ENCODE measurements at regions not wholly inside any gene's neighbourhood (a gene's known extent, or its start where the extent isn't known, plus 50 kb on each side); places are given as distances from the start of the nearest gene placed in this dataset.

GRCh38 chr5:175060257-175060656 is 335.9 kb downstream of the MSX2 start:
- H3K27me3 ChIP-seq, result peaks cover 0 to 6% of the 10 kb centered on the region in 2 donors
- no peaks in the 10 kb centered on the region for H3K9me3 ChIP-seq
- peak overlapping the region in 2 of 3 donors; percentile 13 to 40 for H3K4me3 ChIP-seq
- no peak for DNase-seq (ENCODE audit: low spot score in 2 of 2)
- no peak for TF ChIP-seq POLR2A (IDR thresholded peaks at IDR 0.05)
- TF ChIP-seq, protein P1, sequence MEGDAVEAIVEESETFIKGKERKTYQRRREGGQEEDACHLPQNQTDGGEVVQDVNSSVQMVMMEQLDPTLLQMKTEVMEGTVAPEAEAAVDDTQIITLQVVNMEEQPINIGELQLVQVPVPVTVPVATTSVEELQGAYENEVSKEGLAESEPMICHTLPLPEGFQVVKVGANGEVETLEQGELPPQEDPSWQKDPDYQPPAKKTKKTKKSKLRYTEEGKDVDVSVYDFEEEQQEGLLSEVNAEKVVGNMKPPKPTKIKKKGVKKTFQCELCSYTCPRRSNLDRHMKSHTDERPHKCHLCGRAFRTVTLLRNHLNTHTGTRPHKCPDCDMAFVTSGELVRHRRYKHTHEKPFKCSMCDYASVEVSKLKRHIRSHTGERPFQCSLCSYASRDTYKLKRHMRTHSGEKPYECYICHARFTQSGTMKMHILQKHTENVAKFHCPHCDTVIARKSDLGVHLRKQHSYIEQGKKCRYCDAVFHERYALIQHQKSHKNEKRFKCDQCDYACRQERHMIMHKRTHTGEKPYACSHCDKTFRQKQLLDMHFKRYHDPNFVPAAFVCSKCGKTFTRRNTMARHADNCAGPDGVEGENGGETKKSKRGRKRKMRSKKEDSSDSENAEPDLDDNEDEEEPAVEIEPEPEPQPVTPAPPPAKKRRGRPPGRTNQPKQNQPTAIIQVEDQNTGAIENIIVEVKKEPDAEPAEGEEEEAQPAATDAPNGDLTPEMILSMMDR (IDR thresholded peaks at IDR 0.05), result no peak
- no peak for TF ChIP-seq POLR2AphosphoS5 (IDR thresholded peaks at IDR 0.05)
- no peak overlapping the region for H3K27ac ChIP-seq
- intact Hi-C loops (cut with DNase I; ENCODE audit: low total_unique reads), result no loop called here
- no peaks in the 10 kb centered on the region for H3K36me3 ChIP-seq
- H3K4me1 ChIP-seq, result no peaks in the 10 kb centered on the region

DNA sequence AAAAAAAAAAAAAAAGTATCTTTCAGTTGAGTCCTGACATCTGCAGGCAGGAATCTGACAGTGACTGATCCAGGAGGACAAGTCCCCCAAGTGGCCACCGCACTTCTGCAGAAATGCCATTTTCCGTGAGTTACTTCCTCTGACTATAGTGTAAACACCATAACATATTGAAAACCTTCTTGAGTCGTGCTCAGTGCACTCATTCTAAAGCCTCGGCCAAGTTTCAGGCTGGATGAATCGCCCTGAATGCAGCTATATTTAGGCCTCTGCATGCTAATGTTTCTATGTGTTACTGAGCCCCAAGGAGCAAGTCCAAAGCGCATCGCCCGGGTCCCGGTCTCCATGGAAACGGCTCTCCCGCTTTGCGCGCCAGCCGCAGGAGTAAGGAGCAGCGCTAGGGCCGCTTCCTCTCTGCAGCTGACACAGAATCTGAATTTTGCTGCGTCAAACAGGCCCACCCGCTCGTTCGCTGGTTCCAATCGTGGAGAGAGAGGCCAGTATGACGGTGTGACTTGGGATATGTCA is 335.4 kb downstream of the MSX2 start:
- intact Hi-C loops (cut with DNase I; ENCODE audit: low total_unique reads), result no loop called here
- DNase-seq (ENCODE audit: low spot score in 2 of 2), result no peak

GRCh38 chr5:175056831-175057230 is 332.4 kb downstream of the MSX2 start:
- no peaks in the 10 kb centered on the region for H3K4me1 ChIP-seq
- H3K36me3 ChIP-seq, result no peaks in the 10 kb centered on the region
- intact Hi-C loops (cut with DNase I; ENCODE audit: low total_unique reads), result no loop called here
- DNase-seq (ENCODE audit: low spot score in 2 of 2), result no peak
- TF ChIP-seq POLR2A (IDR thresholded peaks at IDR 0.05) (no peak), POLR2AphosphoS5 (IDR thresholded peaks at IDR 0.05) (no peak)
- TF ChIP-seq, protein P1 (IDR thresholded peaks at IDR 0.05), result no peak
- no peak overlapping the region for H3K27ac ChIP-seq
- peaks cover 0 to 6% of the 10 kb centered on the region in 2 donors for H3K27me3 ChIP-seq
- H3K4me3 ChIP-seq, result no peak overlapping the region
- no peaks in the 10 kb centered on the region for H3K9me3 ChIP-seq

More for the DNA sequence above, 335.4 kb downstream of the MSX2 start:
- Histone ChIP-seq H3K4me1 (no peaks in the 10 kb centered on the region), H3K27me3 (peaks cover 0 to 6% of the 10 kb centered on the region in 2 donors), H3K36me3 (no peaks in the 10 kb centered on the region), H3K27ac (no peak overlapping the region), H3K9me3 (no peaks in the 10 kb centered on the region), H3K4me3 (peak overlapping the region in 2 of 3 donors; percentile 13 to 40)
- TF ChIP-seq, protein P1 (IDR thresholded peaks at IDR 0.05), result no peak
- TF ChIP-seq POLR2A (IDR thresholded peaks at IDR 0.05), result no peak
- TF ChIP-seq POLR2AphosphoS5 (IDR thresholded peaks at IDR 0.05), result no peak

- no peak for DNase-seq (ENCODE audit: low spot score in 2 of 2)
- Histone ChIP-seq H3K4me1 (no peaks in the 10 kb centered on the region), H3K4me3 (no peak overlapping the region), H3K36me3 (no peaks in the 10 kb centered on the region), H3K27ac (no peak overlapping the region), H3K27me3 (peaks cover 0 to 6% of the 10 kb centered on the region in 2 donors), H3K9me3 (no peaks in the 10 kb centered on the region)
- intact Hi-C loops (cut with DNase I; ENCODE audit: low total_unique reads), result no loop called here
- TF ChIP-seq, protein P1 (IDR thresholded peaks at IDR 0.05), result no peak
- no peak for TF ChIP-seq POLR2AphosphoS5 (IDR thresholded peaks at IDR 0.05)
- no peak for TF ChIP-seq POLR2A (IDR thresholded peaks at IDR 0.05)
Observed at GRCh38 chr5:175054243-175054642, 329.9 kb downstream of the MSX2 start.

DNA sequence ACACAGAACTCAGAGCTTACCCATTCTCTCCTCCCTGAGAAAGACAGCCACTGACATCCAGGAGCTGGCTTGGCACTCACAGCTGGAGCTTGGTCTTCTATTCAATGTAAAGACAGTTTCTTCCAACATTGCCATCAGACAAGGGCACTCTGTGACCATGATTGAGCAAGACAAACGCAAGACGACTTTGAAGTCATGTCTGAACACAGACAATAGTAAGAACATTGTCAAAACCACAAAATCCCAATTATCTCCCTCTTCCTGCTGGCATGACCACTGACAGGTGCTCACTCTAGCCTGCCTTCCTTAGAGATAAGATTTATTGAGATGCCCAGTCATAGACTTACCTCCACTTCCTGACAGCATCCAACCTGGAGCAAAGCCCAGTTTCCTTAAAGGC is 328.0 kb downstream of the MSX2 start:
- Histone ChIP-seq H3K27me3 (peaks cover 0 to 3% of the 10 kb centered on the region in 2 donors), H3K27ac (no peak overlapping the region), H3K4me1 (no peaks in the 10 kb centered on the region), H3K4me3 (no peak overlapping the region), H3K9me3 (no peaks in the 10 kb centered on the region), H3K36me3 (no peaks in the 10 kb centered on the region)
- TF ChIP-seq, protein P1 (IDR thresholded peaks at IDR 0.05), result no peak
- no peak for TF ChIP-seq POLR2AphosphoS5 (IDR thresholded peaks at IDR 0.05)
- no peak for TF ChIP-seq POLR2A (IDR thresholded peaks at IDR 0.05)
- no peak for DNase-seq (ENCODE audit: low spot score in 2 of 2)
- intact Hi-C loops (cut with DNase I; ENCODE audit: low total_unique reads), result no loop called here

All from breast epithelium (tissue), 4 donors.